Thyroid gland (tissue), 4 donors: ENCODE measurements at regions not wholly inside any gene's neighbourhood (a gene's known extent, or its start where the extent isn't known, plus 50 kb on each side); places are given as distances from the start of the nearest gene placed in this dataset.

Experiments used
- POLR2A ChIP-seq, 2 donors: fragments of 450-650 bp; IDR thresholded peaks; one replicate each; pipeline ENCODE4 v1.6.1; 2017; ENCODE audit warnings: antibody characterized with exemption in 2 of 2, mild to moderate bottlenecking in 2 of 2, moderate library complexity in 1 of 2
- TF ChIP-seq, protein P1 (sequence below), 6 experiments: fragments of 200-600 bp in 3 of 6; fragments of 450-650 bp in 3 of 6; sonication (generic) in 3 of 6; IDR thresholded peaks; one replicate each; pipeline ENCODE4 v1.5.1; 2016 to 2019; ENCODE audit warnings: antibody characterized with exemption in 6 of 6, mild to moderate bottlenecking in 2 of 6, inconsistent platforms in 1 of 6, moderate library complexity in 1 of 6

GRCh38 chr18:68394705-68395104 is 320.2 kb downstream of the TMX3 start:
- TF ChIP-seq POLR2A (IDR thresholded peaks at IDR 0.05): no peak
- TF ChIP-seq, protein P1, sequence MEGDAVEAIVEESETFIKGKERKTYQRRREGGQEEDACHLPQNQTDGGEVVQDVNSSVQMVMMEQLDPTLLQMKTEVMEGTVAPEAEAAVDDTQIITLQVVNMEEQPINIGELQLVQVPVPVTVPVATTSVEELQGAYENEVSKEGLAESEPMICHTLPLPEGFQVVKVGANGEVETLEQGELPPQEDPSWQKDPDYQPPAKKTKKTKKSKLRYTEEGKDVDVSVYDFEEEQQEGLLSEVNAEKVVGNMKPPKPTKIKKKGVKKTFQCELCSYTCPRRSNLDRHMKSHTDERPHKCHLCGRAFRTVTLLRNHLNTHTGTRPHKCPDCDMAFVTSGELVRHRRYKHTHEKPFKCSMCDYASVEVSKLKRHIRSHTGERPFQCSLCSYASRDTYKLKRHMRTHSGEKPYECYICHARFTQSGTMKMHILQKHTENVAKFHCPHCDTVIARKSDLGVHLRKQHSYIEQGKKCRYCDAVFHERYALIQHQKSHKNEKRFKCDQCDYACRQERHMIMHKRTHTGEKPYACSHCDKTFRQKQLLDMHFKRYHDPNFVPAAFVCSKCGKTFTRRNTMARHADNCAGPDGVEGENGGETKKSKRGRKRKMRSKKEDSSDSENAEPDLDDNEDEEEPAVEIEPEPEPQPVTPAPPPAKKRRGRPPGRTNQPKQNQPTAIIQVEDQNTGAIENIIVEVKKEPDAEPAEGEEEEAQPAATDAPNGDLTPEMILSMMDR (IDR thresholded peaks at IDR 0.05): no peak
